HG03520 (cell line): ENCODE measurements at regions not wholly inside any gene's neighbourhood (a gene's known extent, or its start where the extent isn't known, plus 50 kb on each side); places are given as distances from the start of the nearest gene placed in this dataset.

ENCODE experiments used
- ATAC-seq: cut with Tn5 transposase; IDR thresholded peaks from one replicate; pipeline ENCODE4 v1.9.1; 2021; ENCODE audit warnings: mild to moderate bottlenecking, moderate library complexity; ENCODE audit not compliant: unreplicated experiment

GRCh38 chr10:117914334-117914733 is 132.4 kb downstream of the RAB11FIP2 start:
- no peak for ATAC-seq

DNA sequence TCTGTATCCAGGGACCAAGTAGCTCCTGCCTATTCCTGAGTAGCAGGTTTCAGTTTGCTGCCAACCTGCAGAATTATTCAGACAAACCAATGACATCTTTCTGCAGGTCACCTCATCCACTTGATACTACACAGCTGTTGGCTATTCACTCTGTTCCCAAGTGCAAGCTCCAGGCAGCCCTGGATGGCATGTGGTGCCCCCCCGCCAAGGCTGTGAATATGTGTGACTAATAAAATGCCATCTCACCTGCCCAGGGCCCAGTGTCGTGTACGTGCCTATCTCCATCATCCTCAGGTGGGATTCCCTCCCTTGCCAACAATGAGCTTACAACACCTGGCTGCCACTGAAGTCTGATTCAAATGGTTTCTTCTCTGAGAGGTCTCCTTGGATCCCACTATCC is 125.8 kb downstream of the RAB11FIP2 start:
- ATAC-seq: no peak

- no peak for ATAC-seq
These were observed 125.3 kb downstream of the RAB11FIP2 start for GRCh38 chr10:117921421-117921820.

- no peak for ATAC-seq
These were observed 121.9 kb downstream of the RAB11FIP2 start for GRCh38 chr10:117924820-117925219.

- ATAC-seq: no peak
These were observed 121.4 kb downstream of the RAB11FIP2 start for GRCh38 chr10:117925369-117925768.

GRCh38 chr10:117926491-117926890 is 120.2 kb downstream of the RAB11FIP2 start:
- no peak for ATAC-seq

DNA sequence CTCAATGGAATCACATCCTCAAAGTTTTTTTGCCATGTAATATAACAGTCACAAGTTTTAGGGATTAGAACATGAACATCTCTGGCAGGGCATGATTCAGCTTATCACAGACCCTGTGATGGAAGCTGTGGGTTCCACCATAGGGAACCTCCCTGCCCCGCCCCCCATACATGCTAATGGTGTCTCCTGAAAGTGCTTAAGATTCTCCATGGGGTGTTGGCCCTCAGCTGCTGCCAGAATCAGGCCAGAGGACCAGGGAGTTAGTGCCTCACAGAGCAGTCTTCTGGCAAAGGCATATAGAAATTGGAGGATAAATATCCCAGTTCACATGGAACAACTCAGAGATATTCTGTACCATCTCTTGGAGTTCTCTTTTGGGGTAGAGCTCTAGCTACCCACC is 119.4 kb downstream of the RAB11FIP2 start:
- no peak for ATAC-seq

DNA sequence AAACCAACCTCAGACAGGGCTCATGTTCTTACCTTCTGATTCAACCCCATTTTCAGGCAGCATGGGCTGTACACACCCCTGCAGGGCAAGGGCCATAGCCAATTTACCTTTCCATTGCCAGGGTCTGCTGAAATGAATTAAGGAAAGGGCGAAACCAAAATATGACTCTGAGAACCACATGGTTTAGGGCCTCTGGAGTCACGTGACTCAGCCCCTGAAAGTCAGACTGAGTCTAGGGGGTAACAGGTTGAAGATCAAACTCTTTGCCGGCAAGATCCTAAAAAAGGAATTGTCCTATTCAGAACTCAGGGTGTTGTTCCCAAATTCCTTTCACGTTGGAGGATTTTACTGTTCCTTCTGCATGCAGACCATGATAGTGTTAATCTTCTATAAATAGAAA is 118.9 kb downstream of the RAB11FIP2 start:
- ATAC-seq: no peak

DNA sequence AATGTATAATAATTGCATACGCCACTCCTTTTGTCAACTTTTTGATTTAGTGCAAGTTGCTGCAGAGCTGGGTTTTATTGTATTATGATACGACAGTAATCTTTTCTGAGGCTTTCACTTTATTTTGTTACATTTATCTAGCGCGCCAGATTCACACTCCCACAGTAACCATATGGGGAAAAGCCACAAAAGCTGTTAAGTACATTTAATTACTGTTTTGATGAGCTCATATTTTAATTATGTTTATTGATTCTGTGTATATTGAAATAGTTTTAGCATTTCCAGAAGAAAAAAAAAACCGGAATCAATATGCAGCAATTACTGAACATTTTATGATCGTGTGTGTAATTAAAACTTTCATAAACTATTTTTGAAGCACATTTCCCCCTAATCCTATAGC is 118.5 kb downstream of the RAB11FIP2 start:
- no peak for ATAC-seq

DNA sequence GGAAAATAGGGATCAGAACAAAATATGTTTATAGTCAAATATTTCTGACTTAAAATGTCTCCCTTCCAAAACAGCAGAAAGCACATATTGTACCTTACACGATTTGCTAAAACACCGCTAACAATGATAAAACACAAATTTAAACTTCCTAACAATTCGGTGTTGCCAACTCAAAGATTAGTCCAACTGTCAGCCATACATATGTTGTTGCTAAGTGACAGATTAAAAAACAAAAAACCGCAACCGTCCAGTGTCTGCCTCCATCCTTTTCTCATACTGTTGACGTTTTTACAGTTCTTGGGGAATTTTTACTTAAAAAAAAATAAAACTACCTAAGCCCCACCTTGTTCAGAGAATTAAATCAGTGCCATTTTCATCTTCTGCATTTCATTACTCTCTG is 118.0 kb downstream of the RAB11FIP2 start:
- no peak for ATAC-seq

- no peak for ATAC-seq
These were observed 117.2 kb downstream of the RAB11FIP2 start for GRCh38 chr10:117929327-117930067.

DNA sequence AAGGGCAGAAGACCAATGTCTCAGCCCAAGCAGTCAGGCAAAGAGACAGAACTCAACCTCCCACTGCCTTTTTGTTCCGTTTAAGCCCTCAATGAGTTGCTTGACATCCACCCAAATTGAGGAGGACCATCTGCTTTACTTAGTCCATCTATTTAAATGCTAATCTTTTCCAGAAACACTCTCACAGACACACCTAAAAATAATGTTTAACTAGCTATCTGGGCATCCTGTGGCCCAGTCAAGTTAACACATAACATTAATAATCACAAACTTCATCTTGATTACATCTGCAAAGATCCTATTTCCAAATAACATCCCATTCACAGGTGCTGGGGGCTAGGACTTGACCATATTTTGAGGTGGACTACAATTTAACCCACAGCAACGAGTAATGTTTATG is 115.7 kb downstream of the RAB11FIP2 start:
- ATAC-seq: no peak

GRCh38 chr10:117933036-117933435 is 113.7 kb downstream of the RAB11FIP2 start:
- no peak for ATAC-seq

DNA sequence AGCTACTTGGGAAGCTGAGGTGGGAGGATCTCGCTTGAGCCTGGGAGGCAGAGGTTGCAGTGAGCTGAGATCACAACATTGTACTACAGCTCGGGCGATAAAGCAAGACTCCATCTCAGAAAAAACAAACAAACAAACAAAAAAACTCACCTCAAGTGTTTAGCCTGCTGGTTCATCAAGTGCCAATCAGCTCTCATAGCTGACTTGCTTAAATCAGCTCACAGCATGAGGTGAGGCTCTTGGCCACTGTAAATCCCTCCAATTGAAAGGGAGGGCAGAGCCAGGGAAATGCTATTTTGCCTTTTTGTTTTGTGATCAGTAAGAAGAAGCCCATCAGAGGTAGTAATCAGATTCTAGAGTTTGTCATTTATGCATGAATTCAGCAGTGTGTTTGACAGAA is 112.3 kb downstream of the RAB11FIP2 start:
- ATAC-seq: no peak

GRCh38 chr10:117936141-117936540 is 110.6 kb downstream of the RAB11FIP2 start:
- ATAC-seq: no peak

- ATAC-seq: no peak
These were observed 110.2 kb downstream of the RAB11FIP2 start for GRCh38 chr10:117936566-117936965.

- no peak for ATAC-seq
These were observed 109.8 kb downstream of the RAB11FIP2 start for GRCh38 chr10:117936976-117937375.

DNA sequence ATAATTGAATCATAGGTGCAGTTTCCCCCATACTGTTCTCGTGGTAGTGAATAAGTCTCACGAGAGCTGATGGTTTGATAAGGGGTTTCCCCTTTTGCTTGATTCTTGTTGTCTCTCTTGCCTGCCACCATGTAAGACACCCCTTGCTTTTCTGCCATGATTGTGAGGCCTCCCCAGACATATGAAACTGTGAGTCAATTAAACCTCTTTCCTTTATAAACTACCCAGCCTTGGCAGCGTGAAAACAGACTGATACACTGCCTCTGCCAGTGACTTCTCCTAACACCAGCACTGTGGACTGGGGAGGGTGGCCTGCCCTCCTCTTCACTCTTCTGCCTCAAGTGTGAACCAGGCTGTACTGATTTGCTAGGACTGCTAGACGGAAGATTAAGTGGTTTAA is 108.6 kb downstream of the RAB11FIP2 start:
- no peak for ATAC-seq

- no peak for ATAC-seq
These were observed 104.5 kb downstream of the RAB11FIP2 start for GRCh38 chr10:117942226-117942625.

- no peak for ATAC-seq
These were observed 101.9 kb downstream of the RAB11FIP2 start for GRCh38 chr10:117944676-117945447.

GRCh38 chr10:117945651-117946050 is 101.1 kb downstream of the RAB11FIP2 start:
- ATAC-seq: no peak

GRCh38 chr10:117946525-117947070 is 100.1 kb downstream of the RAB11FIP2 start:
- ATAC-seq: no peak
